ENCODE measurements at regions not wholly inside any gene's neighbourhood (a gene's known extent, or its start where the extent isn't known, plus 50 kb on each side); places are given as distances from the start of the nearest gene placed in this dataset.

DNA sequence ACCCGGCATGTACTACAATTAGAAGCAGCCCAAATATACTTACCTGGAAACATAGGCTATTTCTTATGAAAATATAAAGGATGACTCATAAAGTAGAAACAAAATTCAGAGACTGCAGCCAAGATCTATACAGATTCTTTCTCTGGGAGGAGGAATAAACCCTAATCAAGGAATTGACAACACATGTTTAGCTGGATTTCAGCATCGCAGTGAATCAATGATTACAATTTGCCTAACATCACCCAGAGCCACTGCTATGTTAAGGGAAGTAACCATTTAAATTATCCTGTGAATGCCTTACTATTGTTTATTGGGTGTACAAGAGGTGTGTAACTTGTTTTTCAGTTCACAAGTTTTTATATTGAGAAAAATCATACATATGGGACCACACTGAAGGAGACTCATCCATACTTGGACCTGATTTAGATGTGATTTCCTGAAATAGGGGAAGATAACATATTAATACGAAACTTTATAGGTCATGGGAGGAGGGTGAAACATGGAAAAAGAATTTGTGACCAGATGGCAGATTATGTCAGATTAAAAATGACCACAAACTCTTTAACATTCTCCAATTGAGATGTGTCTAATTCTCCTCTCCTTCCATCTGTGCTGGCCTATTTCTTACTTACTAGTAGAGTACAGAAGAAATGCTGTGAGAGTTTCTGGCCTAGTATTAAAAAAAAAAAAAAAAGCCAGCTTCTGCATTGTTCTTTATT, 1168.4 kb downstream of the SLITRK1 start:
- TF ChIP-seq, protein P1, sequence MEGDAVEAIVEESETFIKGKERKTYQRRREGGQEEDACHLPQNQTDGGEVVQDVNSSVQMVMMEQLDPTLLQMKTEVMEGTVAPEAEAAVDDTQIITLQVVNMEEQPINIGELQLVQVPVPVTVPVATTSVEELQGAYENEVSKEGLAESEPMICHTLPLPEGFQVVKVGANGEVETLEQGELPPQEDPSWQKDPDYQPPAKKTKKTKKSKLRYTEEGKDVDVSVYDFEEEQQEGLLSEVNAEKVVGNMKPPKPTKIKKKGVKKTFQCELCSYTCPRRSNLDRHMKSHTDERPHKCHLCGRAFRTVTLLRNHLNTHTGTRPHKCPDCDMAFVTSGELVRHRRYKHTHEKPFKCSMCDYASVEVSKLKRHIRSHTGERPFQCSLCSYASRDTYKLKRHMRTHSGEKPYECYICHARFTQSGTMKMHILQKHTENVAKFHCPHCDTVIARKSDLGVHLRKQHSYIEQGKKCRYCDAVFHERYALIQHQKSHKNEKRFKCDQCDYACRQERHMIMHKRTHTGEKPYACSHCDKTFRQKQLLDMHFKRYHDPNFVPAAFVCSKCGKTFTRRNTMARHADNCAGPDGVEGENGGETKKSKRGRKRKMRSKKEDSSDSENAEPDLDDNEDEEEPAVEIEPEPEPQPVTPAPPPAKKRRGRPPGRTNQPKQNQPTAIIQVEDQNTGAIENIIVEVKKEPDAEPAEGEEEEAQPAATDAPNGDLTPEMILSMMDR (conservative IDR thresholded peaks at IDR 0.05; ENCODE audit: low read depth, low read length), result no peak
- no peak for TF ChIP-seq EZH2 (IDR thresholded peaks at IDR 0.05; ENCODE audit: low read length, unreplicated experiment)
- TF ChIP-seq EZH2phosphoT487 (IDR thresholded peaks at IDR 0.05; ENCODE audit: borderline replicate concordance, low read length), result no peak
